Urinary bladder (tissue), 3 donors: ENCODE measurements at regions not wholly inside any gene's neighbourhood (a gene's known extent, or its start where the extent isn't known, plus 50 kb on each side); places are given as distances from the start of the nearest gene placed in this dataset.

Experiments
- DNase-seq: peaks from one replicate; pipeline ENCODE4 v3.0.0-alpha.2; 2015; ENCODE audit errors: extremely low spot score
- H3K27ac ChIP-seq: one replicate; pipeline ENCODE4 v1.5.1; 2013; ENCODE audit warnings: low read depth, mild to moderate bottlenecking, moderate library complexity
- H3K36me3 ChIP-seq: one replicate; pipeline ENCODE4 v1.6.1; 2013; ENCODE audit warnings: mild to moderate bottlenecking, moderate library complexity; ENCODE audit not compliant: insufficient read depth
- H3K4me1 ChIP-seq: one replicate; pipeline ENCODE4 v1.6.1; 2013; ENCODE audit warnings: mild to moderate bottlenecking, moderate library complexity; ENCODE audit not compliant: insufficient read depth
- H3K4me3 ChIP-seq: one replicate; pipeline ENCODE4 v1.5.1; 2013; ENCODE audit warnings: low read depth, low read length
- WGBS: extraction: QIAGEN DNeasy Blood & Tissue Kit; methylation state at CpG from one replicate; pipeline ENCODE4 v1.1.7; 2013; 5-methylcytosine and 5-hydroxymethylcytosine counted together
- donor health status: healthy with polysubstance abuse.
- donor health status: healthy.

- no peak overlapping the region for H3K4me3 ChIP-seq
- WGBS, result 90% methylated on average over 2 of the region's 2 CpGs
- no peaks in the 10 kb centered on the region for H3K36me3 ChIP-seq
- no peaks in the 10 kb centered on the region for H3K4me1 ChIP-seq
- DNase-seq, result no peak
- H3K27ac ChIP-seq, result no peak overlapping the region
These were observed 163.6 kb upstream of the KLF3 start for GRCh38 chr4:38500433-38500832.

GRCh38 chr4:38501698-38502097 is 162.3 kb upstream of the KLF3 start:
- Histone ChIP-seq H3K27ac (no peak overlapping the region), H3K4me3 (no peak overlapping the region), H3K36me3 (no peaks in the 10 kb centered on the region), H3K4me1 (no peaks in the 10 kb centered on the region)
- 84% methylated on average over 2 of the region's 2 CpGs for WGBS
- no peak for DNase-seq

- Histone ChIP-seq H3K27ac (no peak overlapping the region), H3K4me3 (no peak overlapping the region), H3K4me1 (no peaks in the 10 kb centered on the region), H3K36me3 (no peaks in the 10 kb centered on the region)
- no peak for DNase-seq
- whole genome bisulfite sequencing, result 85% methylated on average over 6 of the region's 6 CpGs
These were observed 160.2 kb upstream of the KLF3 start for GRCh38 chr4:38503689-38504395.

GRCh38 chr4:38504396-38504715 is 159.6 kb upstream of the KLF3 start:
- no peak overlapping the region for H3K27ac ChIP-seq
- no peak for DNase-seq
- H3K4me1 ChIP-seq, result no peaks in the 10 kb centered on the region
- H3K4me3 ChIP-seq, result no peak overlapping the region
- H3K36me3 ChIP-seq, result no peaks in the 10 kb centered on the region
- WGBS, result over 99% methylated on average over 2 of the region's 2 CpGs

DNA sequence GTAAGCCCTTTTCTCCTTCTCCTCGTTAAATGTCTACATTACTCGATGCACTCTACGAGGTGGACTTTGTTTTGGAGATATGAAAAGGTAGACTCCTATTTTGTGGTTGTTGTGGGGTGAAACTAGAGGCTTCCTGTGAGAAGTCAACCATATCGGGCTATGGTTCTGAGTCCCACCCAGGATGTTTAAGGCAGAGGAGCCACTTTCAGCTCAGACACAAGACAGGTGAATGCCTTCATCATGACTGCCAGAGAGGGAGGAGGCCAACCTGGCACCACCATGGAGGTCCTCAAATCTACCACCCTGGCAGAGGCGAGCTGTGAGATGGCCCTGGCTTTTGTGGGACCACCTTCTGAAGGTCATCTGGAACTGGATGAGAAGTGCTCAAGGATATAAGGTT is 154.4 kb upstream of the KLF3 start:
- H3K36me3 ChIP-seq, result no peaks in the 10 kb centered on the region
- H3K4me1 ChIP-seq, result no peaks in the 10 kb centered on the region
- no peak overlapping the region for H3K27ac ChIP-seq
- WGBS, result 81% methylated on average over 5 of the region's 5 CpGs
- H3K4me3 ChIP-seq, result no peak overlapping the region
- DNase-seq, result no peak

- Histone ChIP-seq H3K4me1 (no peaks in the 10 kb centered on the region), H3K36me3 (no peaks in the 10 kb centered on the region), H3K4me3 (no peak overlapping the region), H3K27ac (no peak overlapping the region)
- DNase-seq, result no peak
- WGBS, result 92% methylated on average over 2 of the region's 2 CpGs
These were observed 153.8 kb upstream of the KLF3 start for GRCh38 chr4:38510201-38510600.

GRCh38 chr4:38511702-38512101 is 152.3 kb upstream of the KLF3 start:
- Histone ChIP-seq H3K4me3 (no peak overlapping the region), H3K4me1 (no peaks in the 10 kb centered on the region), H3K27ac (no peak overlapping the region), H3K36me3 (no peaks in the 10 kb centered on the region)
- no peak for DNase-seq
- WGBS, result 63% methylated on average over 5 of the region's 5 CpGs

GRCh38 chr4:38512840-38513239 is 151.2 kb upstream of the KLF3 start:
- 81% methylated on average over 4 of the region's 4 CpGs for WGBS

DNA sequence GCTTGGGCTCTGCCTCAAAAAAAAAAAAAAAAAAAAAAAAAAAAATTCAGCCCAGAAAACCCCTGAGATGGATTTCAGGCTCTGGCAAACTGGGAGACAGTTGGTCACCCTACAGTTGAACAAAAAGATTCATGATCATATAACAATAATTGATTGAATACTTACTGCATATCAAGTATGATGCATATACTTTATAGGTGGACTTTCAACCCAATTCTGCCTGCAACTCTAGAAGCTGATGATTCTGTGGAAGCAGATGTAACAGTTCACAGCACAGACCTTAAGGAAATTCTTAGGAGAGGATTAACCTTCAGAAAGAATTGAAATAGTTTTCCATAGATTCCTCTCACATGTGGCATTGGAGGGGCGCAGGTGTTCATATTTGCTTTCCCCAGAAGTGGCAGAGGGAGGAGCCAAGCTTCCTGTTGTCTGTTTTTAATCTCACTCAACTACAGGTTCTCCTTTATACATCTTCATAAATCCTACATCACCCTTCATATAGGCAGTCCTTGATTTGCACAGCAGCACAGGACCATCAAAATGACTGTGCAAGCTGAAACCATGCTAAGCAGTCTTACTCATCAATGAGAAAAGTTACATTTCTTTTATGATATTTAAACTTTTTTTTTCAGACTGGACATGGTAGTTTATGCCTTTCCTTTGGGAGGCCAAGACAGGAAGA is 149.4 kb upstream of the KLF3 start:
- H3K36me3 ChIP-seq, result no peaks in the 10 kb centered on the region
- H3K4me1 ChIP-seq, result no peaks in the 10 kb centered on the region
- H3K27ac ChIP-seq, result no peak overlapping the region
- WGBS, result 94% methylated on average over 1 of the region's 1 CpG
- no peak overlapping the region for H3K4me3 ChIP-seq
- no peak for DNase-seq

More at GRCh38 chr4:38512840-38513239, 151.2 kb upstream of the KLF3 start:
- H3K4me1 ChIP-seq, result no peaks in the 10 kb centered on the region
- H3K27ac ChIP-seq, result no peak overlapping the region
- H3K36me3 ChIP-seq, result no peaks in the 10 kb centered on the region
- DNase-seq, result no peak
- no peak overlapping the region for H3K4me3 ChIP-seq

DNA sequence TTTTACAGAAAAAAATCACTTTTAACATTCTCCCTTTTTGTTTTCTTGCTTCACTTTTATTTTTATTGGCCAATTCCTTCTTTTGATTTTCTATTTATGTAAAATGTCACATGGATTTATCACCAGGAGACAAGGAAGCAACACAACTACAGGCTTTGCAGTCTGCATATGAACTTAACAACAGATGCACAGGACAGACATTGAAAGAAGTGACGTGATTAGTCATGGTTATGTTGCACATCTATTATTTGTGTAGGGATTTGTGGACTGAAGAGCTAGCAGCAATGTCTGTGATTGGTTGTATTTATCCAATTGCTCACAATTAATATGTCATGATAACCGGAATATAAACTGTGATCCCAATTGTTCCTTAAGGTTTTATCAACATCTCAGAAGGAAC is 147.8 kb upstream of the KLF3 start:
- Histone ChIP-seq H3K36me3 (no peaks in the 10 kb centered on the region), H3K27ac (no peak overlapping the region), H3K4me3 (no peak overlapping the region), H3K4me1 (no peaks in the 10 kb centered on the region)
- 41% methylated on average over 2 of the region's 2 CpGs for WGBS
- DNase-seq, result no peak

- 81% methylated on average over 1 of the region's 1 CpG for WGBS
- H3K4me3 ChIP-seq, result no peak overlapping the region
- no peaks in the 10 kb centered on the region for H3K36me3 ChIP-seq
These were observed 144.3 kb upstream of the KLF3 start for GRCh38 chr4:38519666-38520065.

DNA sequence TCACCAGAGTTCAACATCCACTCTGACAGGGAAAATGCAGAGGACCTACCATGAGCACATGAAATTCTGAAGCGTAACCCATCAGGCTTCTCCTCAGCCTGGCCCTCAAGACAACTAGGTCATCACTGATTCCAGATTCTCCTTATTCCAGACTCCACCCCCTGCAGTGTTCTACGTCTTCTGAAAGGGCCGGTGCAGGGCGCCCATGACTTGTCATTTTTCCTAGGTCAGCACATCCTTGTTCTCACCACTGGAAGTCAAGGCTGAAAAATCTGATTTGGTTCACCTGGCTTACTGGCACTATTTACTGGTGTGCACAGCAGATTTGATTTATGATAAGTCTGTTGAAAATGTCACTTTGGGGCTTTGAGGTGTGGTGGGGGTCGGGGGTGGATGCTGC is 140.9 kb upstream of the KLF3 start:
- Histone ChIP-seq H3K36me3 (no peaks in the 10 kb centered on the region), H3K4me3 (no peak overlapping the region), H3K4me1 (no peaks in the 10 kb centered on the region), H3K27ac (no peak overlapping the region)
- 70% methylated on average over 5 of the region's 5 CpGs for WGBS
- no peak for DNase-seq

More at GRCh38 chr4:38519666-38520065, 144.3 kb upstream of the KLF3 start:
- H3K4me1 ChIP-seq, result no peaks in the 10 kb centered on the region
- DNase-seq, result no peak
- no peak overlapping the region for H3K27ac ChIP-seq

DNA sequence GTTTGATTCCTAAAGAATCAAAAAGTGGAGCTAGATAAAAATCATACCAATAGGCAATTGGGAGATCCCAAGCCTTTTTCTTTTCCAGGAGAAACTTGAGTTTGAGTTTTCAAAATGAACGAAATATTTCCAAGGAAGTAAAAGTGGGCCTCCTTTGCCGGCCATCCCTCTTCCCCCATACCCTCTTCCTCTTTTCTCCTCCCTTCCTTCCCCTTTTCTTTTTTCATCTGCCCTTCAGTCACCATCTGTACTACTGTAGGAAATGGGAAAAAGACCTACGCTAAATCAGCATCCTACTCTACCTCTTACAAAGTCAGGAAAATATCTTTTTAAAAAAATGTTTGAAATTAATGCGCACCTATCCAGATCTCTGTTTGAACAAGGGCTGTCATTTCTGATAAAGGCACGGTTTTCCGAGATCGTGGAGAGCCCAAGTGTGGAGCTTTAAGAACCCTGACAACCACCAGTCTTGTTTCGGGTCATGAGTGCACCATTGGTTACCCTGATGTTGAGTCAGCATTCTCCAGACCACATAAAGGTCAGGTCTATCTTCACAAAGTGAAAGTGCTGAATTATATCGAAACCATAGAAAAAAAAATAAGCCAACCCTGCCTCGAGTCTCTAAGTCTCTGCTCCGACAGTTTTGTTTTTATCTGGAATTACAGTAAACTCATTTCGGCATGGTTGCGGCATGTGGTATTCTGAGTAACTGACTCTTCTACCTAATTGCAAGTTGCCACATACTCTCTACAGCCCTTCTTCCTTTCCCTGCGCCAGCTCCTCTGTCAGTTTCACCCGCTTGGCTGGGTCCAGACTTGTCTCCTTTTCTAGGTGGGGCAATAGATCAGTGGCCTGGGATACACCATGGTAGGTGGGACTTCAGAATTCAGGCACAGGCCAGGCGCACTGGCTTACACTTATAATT is 140.2 kb upstream of the KLF3 start:
- 84% methylated on average over 16 of the region's 16 CpGs for WGBS
- DNase-seq, result no peak
- H3K27ac ChIP-seq, result no peak overlapping the region

GRCh38 chr4:38526412-38526811 is 137.6 kb upstream of the KLF3 start:
- WGBS, result 89% methylated on average over 5 of the region's 5 CpGs
- Histone ChIP-seq H3K27ac (no peak overlapping the region), H3K4me1 (no peaks in the 10 kb centered on the region), H3K4me3 (no peak overlapping the region), H3K36me3 (no peaks in the 10 kb centered on the region)
- no peak for DNase-seq

More for the DNA sequence above, 140.2 kb upstream of the KLF3 start:
- Histone ChIP-seq H3K36me3 (no peaks in the 10 kb centered on the region), H3K4me1 (no peaks in the 10 kb centered on the region), H3K4me3 (no peak overlapping the region)
